ENCODE measurements at regions not wholly inside any gene's neighbourhood (a gene's known extent, or its start where the extent isn't known, plus 50 kb on each side); places are given as distances from the start of the nearest gene placed in this dataset.

DNA sequence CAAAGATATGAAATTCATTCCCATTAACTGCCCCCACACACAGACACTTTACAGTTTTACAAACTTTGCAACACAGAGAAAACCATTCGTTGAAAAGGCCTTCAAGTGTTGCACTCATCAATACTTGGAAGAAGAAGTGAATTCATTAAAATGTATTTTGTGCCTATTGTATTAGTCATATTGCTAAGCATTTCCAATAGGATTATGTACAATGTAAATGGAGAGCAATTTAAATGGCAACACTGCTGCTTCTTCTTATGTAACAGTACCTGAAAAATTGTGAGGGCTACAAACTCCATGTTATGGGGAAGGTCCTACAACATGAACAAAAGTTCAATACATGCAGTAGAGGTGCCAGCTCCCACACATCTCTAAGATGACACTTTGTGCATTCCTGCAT is 209.3 kb upstream of the POGK start:
- ATAC-seq, result no peak
- Histone ChIP-seq H3K9me3 (ENCODE audit: control insufficient read depth in 1 of 2, insufficient read depth in 1 of 2, low read depth in 1 of 2, low read length in 2 of 2) (no peaks in the 10 kb centered on the region), H3K27me3 (ENCODE audit: insufficient read depth, low read length) (peaks cover 26% of the 10 kb centered on the region; the same call in 1 of the 2 replicates), H2AFZ (ENCODE audit: low read depth, low read length, poor library complexity, severe bottlenecking) (no peak overlapping the region), H3K9me2 (ENCODE audit: insufficient read depth) (no peaks in the 10 kb centered on the region), H3K4me1 (ENCODE audit: control insufficient read depth in 1 of 2, insufficient read depth in 2 of 2, low read length in 2 of 2) (no peaks in the 10 kb centered on the region), H3K4me3 (replicated peaks in 1 of 2; ENCODE audit: low read depth in 1 of 2, low read length in 2 of 2) (no peak overlapping the region), H3K36me3 (ENCODE audit: control insufficient read depth in 1 of 2, insufficient read depth in 2 of 2, low read length in 2 of 2) (no peaks in the 10 kb centered on the region), H3K4me2 (ENCODE audit: low read length) (no peak overlapping the region), H3K9ac (ENCODE audit: low read length) (no peak overlapping the region), H3K79me2 (ENCODE audit: insufficient read depth, low read length) (no peaks in the 10 kb centered on the region), H4K20me1 (ENCODE audit: insufficient read depth) (no peaks in the 10 kb centered on the region), H3K27ac (ENCODE audit: low read depth, low read length) (no peak overlapping the region)
- TF ChIP-seq SRF (IDR thresholded peaks at IDR 0.05; ENCODE audit: low read depth) (no peak), POLR2A (IDR thresholded peaks at IDR 0.05; ENCODE audit: borderline replicate concordance, extremely low read depth, insufficient read depth, insufficient read length) (no peak), YY1 (IDR thresholded peaks at IDR 0.05; ENCODE audit: extremely low read depth, insufficient replicate concordance, low read depth, low read length) (no peak), CBX3 (IDR thresholded peaks at IDR 0.05; ENCODE audit: low read depth) (no peak), EZH2 (IDR thresholded peaks at IDR 0.05) (no peak), POLR2AphosphoS5 (IDR thresholded peaks at IDR 0.05; ENCODE audit: low read depth, low read length) (no peak), ZNF274 (IDR thresholded peaks at IDR 0.05; ENCODE audit: low read depth, low read length) (no peak), CEBPB (IDR thresholded peaks at IDR 0.05; ENCODE audit: low read depth) (no peak), TCF7L2 (IDR thresholded peaks at IDR 0.05; ENCODE audit: borderline replicate concordance, extremely low read depth, insufficient read depth, insufficient read length) (no peak), ZFX (IDR thresholded peaks at IDR 0.05) (no peak), SP1 (IDR thresholded peaks at IDR 0.05; ENCODE audit: low read depth) (no peak), EGR1 (IDR thresholded peaks at IDR 0.05; ENCODE audit: low read depth) (no peak), EZH2phosphoT487 (IDR thresholded peaks at IDR 0.05; ENCODE audit: borderline replicate concordance) (no peak), ELF1 (IDR thresholded peaks at IDR 0.05; ENCODE audit: borderline replicate concordance, low read depth) (no peak), JUND (IDR thresholded peaks at IDR 0.05) (no peak)
- TF ChIP-seq, protein P1, sequence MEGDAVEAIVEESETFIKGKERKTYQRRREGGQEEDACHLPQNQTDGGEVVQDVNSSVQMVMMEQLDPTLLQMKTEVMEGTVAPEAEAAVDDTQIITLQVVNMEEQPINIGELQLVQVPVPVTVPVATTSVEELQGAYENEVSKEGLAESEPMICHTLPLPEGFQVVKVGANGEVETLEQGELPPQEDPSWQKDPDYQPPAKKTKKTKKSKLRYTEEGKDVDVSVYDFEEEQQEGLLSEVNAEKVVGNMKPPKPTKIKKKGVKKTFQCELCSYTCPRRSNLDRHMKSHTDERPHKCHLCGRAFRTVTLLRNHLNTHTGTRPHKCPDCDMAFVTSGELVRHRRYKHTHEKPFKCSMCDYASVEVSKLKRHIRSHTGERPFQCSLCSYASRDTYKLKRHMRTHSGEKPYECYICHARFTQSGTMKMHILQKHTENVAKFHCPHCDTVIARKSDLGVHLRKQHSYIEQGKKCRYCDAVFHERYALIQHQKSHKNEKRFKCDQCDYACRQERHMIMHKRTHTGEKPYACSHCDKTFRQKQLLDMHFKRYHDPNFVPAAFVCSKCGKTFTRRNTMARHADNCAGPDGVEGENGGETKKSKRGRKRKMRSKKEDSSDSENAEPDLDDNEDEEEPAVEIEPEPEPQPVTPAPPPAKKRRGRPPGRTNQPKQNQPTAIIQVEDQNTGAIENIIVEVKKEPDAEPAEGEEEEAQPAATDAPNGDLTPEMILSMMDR (IDR thresholded peaks at IDR 0.05 in 2 of 3, conservative IDR thresholded peaks at IDR 0.05 in 1 of 3; ENCODE audit: borderline replicate concordance in 1 of 3, insufficient read depth in 1 of 3, low read depth in 2 of 3, low read length in 2 of 3), result no peak
- DNase-seq (ENCODE audit: low read depth, low spot score), result no peak
- CTCF ChIA-PET, result no interaction called here
- POLR2A ChIA-PET, result no interaction called here
- intact Hi-C loops (cut with micrococcal nuclease), result no loop called here
- no TSS peak for BruUV-seq (replicated peaks)
- RAD21 ChIA-PET (ENCODE audit: low non-redundant PET in 1 of 2, low total read pairs in 2 of 2, uncharacterized antibody in 2 of 2, unreplicated experiment in 2 of 2), result no interaction called here
